GM18951 (cell line): ENCODE measurements at regions not wholly inside any gene's neighbourhood (a gene's known extent, or its start where the extent isn't known, plus 50 kb on each side); places are given as distances from the start of the nearest gene placed in this dataset.

Experiments
- POLR2A ChIP-seq: IDR thresholded peaks from 4 replicates; pipeline ENCODE4 v1.6.1; 2011; ENCODE audit warnings: mild to moderate bottlenecking; ENCODE audit not compliant: insufficient read length, insufficient read depth; ENCODE audit errors: extremely low read depth
- in situ Hi-C: fragments of 300-500 bp; cut with MboI; formaldehyde crosslinking; loops from one replicate; pipeline ENCODE4 v1.12.0; 2022; ENCODE audit warnings: low sequenced_read_pairs, mixed read lengths, inconsistent platforms; ENCODE audit not compliant: unreplicated experiment

GRCh38 chr3:6119367-6119766, 741.5 kb upstream of the GRM7 start:
- in situ Hi-C loops, result no loop called here

DNA sequence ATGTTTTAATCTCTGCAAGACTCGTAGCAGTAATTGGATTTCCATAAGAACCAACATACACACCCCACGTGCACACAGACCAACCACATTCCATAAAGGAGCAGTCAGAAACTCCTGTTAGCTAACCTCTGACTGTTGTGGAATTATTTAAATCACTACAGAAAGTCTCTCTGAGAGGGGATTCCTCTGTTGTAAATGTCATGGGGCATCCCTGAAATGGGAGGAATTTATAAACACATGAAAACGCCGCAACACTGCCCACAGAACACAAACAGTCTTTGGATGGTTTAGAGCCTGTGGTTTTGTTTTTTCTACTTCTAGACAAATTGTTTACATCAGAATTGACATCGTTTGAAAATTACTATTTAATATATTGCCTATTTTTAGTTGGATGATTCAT, 740.1 kb upstream of the GRM7 start:
- in situ Hi-C loops, result no loop called here

More at GRCh38 chr3:6119367-6119766, 741.5 kb upstream of the GRM7 start:
- TF ChIP-seq POLR2A, result no peak

DNA sequence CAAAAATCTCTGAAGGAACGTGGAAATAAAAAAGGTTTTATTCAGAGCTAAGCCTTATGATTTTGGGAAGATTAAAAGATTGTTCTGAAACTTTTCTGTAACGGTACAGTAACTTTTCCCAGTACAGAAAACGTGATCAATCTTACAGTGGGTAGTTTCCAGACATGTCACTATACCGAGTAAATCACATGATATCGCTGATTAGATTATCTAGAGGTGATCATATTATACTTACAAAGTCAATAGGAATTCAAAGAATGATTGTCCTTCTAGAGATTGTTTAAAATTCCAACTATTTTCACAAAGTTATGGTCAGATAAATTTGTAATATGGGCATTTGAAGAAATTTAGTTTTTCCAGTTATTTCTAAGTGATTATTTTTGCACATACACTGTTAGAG, 736.0 kb upstream of the GRM7 start:
- no peak for TF ChIP-seq POLR2A

More for the DNA sequence above, 740.1 kb upstream of the GRM7 start:
- no peak for TF ChIP-seq POLR2A

GRCh38 chr3:6125520-6125919, 735.4 kb upstream of the GRM7 start:
- in situ Hi-C loops, result no loop called here
- TF ChIP-seq POLR2A, result no peak

More for the DNA sequence above, 736.0 kb upstream of the GRM7 start:
- in situ Hi-C loops, result no loop called here

DNA sequence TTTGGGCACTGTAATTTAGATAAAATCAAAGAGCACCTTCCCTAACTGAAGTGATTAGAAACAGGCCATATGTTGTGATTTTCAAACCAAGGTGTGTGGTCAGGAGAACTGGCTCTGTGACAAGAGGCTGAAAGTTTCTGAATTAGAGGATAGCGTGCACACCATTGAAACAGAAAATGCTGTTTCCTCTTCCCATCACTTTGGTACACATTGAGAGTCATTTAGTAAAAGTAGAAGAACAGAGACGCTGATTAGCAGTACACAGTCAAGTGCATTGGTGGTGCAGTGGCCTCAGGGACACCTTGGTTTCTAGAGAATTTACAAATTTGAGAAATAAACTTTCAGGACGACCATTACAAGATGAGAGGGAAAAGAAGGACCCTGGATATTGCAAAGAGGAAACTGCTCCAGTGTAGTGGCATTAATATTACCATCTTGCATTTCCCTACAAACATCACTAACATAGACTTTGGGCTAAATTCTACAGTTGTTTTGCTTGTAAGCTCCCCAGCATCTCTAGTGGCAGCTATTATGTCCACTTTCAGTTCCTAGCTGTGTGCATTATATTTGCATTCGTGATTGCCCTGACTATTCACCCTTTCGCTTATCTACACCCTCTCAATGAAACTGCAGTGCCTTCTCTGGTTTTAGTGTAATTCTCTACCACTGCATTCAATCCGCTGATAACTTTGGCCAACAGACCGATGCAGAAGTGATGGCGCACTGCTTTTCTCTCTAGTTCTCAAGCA, 728.1 kb upstream of the GRM7 start:
- in situ Hi-C loops, result no loop called here
- TF ChIP-seq POLR2A, result no peak

- in situ Hi-C loops, result no loop called here
- TF ChIP-seq POLR2A, result no peak
Observed at GRCh38 chr3:6142707-6143106, 718.2 kb upstream of the GRM7 start.

GRCh38 chr3:6147883-6148282, 713.0 kb upstream of the GRM7 start:
- no peak for TF ChIP-seq POLR2A
- in situ Hi-C loops, result no loop called here

GRCh38 chr3:6155650-6156338, 705.1 kb upstream of the GRM7 start:
- TF ChIP-seq POLR2A, result no peak
- in situ Hi-C loops, result no loop called here

- TF ChIP-seq POLR2A, result no peak
- in situ Hi-C loops, result no loop called here
Observed at GRCh38 chr3:6165951-6166350, 695.0 kb upstream of the GRM7 start.

DNA sequence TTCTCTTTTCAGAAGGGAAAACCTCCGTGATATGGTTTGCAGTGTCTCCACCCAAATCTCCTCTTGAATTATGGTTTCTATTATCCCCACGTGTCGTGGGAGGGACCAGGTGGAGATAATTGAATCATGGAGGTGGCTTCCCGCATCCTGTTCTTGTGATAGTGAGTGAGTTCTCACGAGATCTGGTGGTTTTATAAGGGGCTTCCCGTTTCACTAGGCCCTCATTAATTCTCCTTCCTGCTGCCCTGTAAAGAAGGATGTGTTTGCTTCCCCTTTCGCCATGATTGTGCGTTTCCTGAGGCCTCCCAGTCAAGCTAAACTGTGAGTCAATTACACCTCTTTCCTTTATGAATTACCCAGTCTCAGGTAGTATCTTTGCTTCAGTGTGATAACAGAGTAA, 692.7 kb upstream of the GRM7 start:
- in situ Hi-C loops, result no loop called here
- TF ChIP-seq POLR2A, result no peak

DNA sequence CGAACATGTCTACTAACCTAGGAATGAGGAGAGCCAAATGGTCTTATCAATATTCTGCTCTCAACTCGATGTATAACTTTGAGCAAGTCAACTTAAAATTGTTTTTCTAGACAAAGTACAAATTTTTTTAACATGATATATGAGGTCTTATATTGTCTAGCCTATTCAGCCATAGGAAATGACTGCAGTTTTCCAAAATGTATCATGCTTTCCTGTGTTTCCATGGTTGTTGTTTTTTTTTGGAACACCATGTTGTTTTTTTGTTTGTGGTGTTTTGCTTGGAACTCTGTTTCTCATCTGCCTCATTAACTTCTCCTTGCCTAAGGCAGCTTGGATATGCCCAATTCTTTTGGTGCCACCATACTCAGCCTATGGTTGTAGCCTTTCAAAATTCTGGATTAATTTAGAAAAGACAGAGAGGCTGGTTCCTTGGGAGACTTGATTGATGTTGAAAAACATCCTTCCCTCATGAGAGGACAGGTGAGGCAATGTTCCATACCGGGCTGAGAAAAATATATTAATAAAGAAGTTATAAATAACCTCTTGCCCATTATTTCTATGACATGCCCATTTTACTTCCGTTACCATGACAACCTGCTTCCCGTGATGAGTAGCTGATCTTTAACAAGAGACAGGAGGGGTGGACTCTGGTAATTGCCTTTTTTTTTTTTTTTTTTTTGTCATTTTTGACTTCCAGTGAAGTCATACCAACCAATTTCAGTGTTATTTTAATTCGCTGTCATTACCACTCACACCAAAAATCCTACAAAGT, 687.9 kb upstream of the GRM7 start:
- no peak for TF ChIP-seq POLR2A
- in situ Hi-C loops, result no loop called here

GRCh38 chr3:6177417-6177816, 683.5 kb upstream of the GRM7 start:
- in situ Hi-C loops, result no loop called here
- TF ChIP-seq POLR2A, result no peak

- no peak for TF ChIP-seq POLR2A
- in situ Hi-C loops, result no loop called here
Observed at GRCh38 chr3:6179761-6180160, 681.2 kb upstream of the GRM7 start.
